ENCODE measurements at regions not wholly inside any gene's neighbourhood (a gene's known extent, or its start where the extent isn't known, plus 50 kb on each side); places are given as distances from the start of the nearest gene placed in this dataset.

DNA sequence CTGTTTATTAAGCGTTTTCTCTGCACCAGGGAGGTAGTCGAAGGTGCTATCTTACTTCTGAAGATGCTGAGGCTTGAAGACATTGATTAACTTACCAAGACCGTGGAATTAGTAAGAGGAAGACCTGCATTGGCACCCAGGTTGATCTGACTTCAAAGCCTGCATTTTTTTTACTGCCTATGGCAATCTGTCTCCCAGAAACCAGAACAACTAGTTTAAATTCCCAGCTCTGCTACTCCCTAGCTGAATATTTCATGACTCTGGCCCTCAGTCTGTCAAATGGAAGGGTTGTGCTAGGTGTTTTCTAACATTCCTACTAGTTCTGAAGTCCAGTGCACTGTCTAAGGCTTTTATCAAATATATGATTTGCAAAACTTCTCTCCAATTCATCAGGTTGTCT lies 52.0 kb upstream of the GRAMD1B start:
- no peak for DNase-seq

- DNase-seq, result no peak
These were observed 52.7 kb upstream of the GRAMD1B start for GRCh38 chr11:123377355-123377754.

DNA sequence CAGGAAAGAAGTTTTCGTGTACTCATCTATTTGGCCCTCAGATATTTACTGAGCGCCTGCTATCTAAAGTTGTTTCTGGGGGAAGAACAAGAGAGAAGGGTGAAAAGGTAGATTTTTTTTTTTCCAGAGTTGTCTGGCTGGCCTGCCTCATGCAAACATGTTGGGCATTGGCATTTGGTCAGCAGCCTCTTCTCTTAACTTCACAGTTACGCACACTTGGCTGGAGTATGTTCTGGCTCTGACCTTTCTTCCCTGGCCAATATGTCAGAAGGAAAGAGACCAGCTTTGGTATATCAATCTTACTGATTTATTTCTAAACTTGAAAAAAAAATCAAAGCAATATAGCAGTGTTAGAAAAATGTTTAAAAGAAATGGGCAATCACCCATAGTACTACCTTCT lies 54.2 kb upstream of the GRAMD1B start:
- no peak for DNase-seq

- DNase-seq, result no peak
These were observed 55.5 kb upstream of the GRAMD1B start for GRCh38 chr11:123374622-123374968.

GRCh38 chr11:123373754-123374621 lies 56.1 kb upstream of the GRAMD1B start:
- no peak for DNase-seq

- peak; percentile 42 for DNase-seq
These were observed 58.4 kb upstream of the GRAMD1B start for GRCh38 chr11:123371506-123372297.

- no peak for DNase-seq
These were observed 63.1 kb upstream of the GRAMD1B start for GRCh38 chr11:123366924-123367323.

DNA sequence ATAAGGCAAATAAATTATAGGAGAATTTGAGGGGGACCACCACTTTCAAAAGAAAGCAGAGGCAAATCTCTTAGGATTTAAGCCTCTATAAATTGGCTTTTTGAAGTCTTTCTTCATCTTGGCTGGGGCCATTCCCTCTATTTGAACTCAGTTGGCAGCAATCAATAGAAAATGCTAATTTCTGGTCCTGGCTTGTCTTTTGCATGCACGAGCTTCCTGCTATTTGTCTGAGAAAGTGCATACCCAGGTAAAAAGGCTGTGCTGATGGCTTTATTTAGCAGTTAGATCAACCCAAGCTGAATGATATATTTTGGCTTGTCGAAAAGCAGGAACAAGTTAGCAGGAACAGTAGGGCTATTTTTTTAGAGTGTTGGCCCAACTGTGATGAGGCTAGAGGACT lies 64.1 kb upstream of the GRAMD1B start:
- DNase-seq, result no peak

- no peak for DNase-seq
These were observed 66.0 kb upstream of the GRAMD1B start for GRCh38 chr11:123364080-123364479.

DNA sequence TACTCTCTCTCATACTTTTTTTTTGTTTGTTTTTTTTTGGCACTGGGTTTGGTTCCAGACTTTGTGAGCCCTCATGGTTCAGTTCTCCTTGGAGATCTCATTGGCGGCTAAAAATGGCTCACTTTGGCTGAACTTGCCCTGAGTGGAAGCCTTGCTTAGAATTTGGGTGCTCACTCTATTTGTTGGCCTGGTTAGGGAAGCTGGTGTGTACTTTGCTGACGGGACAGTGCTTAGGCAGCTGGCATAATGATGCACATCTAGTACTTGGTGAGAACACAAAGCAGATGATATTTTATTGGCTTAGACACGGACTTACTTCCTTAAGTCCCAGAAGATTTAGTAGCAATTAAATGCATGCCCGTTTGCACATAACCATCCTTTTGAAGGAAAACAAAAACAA lies 66.5 kb upstream of the GRAMD1B start:
- DNase-seq, result no peak

GRCh38 chr11:123362941-123363340 lies 67.1 kb upstream of the GRAMD1B start:
- no peak for DNase-seq

DNA sequence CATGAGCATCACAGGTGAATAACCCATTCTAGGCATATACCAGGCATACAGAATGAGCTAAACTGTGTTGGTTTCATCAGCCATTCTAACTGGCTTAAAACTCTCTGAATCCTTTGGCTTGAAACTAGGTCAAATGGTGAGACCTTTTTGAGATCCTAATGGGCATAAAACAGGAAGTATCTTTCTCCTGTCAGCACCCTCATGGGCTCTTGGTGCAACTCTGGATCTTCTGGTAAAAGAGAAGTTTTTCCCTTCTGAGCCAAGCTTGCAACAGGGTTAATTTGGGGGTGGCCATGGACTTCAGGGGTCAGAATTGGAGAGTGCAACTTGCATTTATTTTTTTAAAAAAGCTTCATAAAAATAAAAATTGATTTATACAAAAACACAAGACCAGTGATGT lies 67.9 kb upstream of the GRAMD1B start:
- no peak for DNase-seq

DNA sequence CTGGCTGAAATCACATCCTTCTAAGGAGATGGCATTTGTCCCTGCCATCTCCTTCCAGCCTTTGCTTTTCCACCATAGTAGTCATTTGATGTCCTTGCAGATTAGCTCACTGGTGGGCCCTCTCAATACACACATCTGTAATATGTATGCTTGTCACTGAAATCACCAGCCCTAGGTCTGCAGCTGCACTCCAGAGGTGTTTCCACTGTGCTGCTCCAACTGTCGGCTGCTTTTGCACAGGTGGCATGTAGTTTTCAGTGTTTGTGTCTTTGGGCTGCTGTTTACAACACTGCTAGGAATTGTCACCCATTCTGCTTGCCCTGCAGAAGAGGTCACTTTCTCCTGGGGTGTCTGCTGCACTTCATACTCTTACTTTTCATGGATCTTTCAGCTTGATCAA lies 69.0 kb upstream of the GRAMD1B start:
- DNase-seq, result no peak

- no peak for DNase-seq
These were observed 69.7 kb upstream of the GRAMD1B start for GRCh38 chr11:123360267-123360936.

DNA sequence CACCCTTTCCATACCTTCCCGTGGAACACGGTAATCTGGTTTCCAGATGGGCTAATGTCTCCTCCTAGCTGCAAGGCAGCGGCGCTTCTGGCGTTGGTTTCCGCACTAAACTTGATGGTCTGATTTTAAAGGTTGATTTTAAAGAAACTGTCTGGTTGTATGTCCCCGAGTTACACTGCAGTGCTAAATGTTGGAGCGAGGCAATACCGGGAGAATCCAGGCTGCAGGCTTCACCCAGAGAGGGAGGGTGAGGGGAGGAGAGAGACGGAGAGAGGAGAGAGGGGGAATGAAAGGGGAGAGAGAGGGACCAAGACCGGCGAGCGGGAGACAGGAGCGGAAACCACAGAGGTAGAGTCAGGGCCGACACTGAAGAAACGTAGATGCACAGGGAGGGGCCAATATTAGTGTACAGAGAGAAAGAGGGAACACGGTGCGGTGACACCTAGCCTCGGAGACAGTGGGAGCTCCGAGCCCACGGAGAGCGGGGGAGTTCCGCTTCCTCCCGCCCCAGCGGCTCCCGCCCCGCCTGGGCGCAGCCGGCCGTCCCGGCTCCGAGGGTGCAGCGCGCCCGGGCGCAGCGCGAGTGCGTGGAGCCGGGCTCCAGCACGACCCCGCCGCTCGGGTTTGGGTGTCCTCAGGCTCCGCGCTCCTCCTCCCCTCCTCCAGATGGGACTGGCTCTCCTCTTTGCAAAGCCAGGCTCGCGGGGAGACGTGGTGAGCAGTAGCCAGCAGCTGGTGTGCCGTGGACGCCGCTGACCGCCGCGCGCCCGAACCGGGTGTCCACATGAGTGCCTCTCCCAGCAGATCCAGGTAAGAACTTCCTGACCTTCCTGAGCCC lies 71.9 kb upstream of the GRAMD1B start:
- DNase-seq, result peak; percentile 26

GRCh38 chr11:123357353-123357989 lies 72.6 kb upstream of the GRAMD1B start:
- DNase-seq, result no peak

DNA sequence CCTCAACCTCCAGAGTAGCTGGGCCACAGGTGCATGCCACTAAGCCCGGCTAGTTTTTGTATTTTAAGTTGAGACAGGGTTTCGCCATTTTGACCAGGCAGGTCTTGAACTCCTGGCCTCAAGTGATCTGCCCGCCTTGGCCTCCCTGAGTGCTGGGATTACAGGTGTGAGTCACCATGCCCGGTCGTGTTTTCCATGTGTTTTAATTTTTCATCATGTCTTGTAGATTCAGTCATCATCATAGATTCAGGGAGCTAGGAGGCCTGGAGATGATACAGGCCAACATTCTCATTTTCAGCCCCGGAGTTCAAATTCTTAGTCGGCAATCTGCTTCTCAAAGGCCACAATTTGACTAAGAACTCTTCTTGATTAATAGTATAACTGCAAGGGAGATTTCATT lies 73.5 kb upstream of the GRAMD1B start:
- no peak for DNase-seq

- DNase-seq, result no peak
These were observed 75.6 kb upstream of the GRAMD1B start for GRCh38 chr11:123354371-123354975.

- DNase-seq, result no peak
These were observed 78.7 kb upstream of the GRAMD1B start for GRCh38 chr11:123351375-123351774.

DNA sequence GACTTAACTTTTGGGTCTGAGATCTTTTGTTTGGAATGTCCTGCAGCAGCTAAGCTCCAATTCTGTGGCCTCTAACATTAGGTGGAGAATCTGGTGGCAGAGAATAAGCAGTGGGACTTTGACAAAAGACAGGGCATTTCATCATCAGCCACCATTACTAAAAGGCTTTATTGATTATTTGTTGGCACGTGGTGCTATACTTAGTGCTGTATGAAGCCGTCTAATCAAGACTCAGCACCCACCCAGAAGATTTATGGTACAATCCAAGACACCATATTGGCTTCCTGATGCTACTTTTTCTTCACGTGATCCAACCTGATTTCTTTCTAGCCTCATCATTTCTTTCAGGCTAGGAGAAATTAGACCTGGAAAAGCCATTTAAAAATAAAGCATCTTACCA lies 80.7 kb upstream of the GRAMD1B start:
- no peak for DNase-seq

GRCh38 chr11:123344790-123345357 lies 85.2 kb upstream of the GRAMD1B start:
- no peak for DNase-seq
